Stimulated activated naive CD8-positive, alpha-beta T cell treated with anti-CD3 and anti-CD28 coated beads, Interleukin-15, amount 100 ng/mL, for 72 hours (primary cell): ENCODE measurements at regions not wholly inside any gene's neighbourhood (a gene's known extent, or its start where the extent isn't known, plus 50 kb on each side); places are given as distances from the start of the nearest gene placed in this dataset.
"Not testable (repeated sequence)": the region's sequence is repeated elsewhere in the genome, so short reads cannot be mapped to it uniquely, and the experiment has no call there.

Source experiments
- ATAC-seq: fragments of 150-1000 bp; cut with Tn5 transposase; 2 replicates; pipeline ENCODE4 v1.10.0; 2021; ENCODE audit warnings: mild to moderate bottlenecking, moderate library complexity
- DNase-seq, 2 donors: peaks; one replicate each; pipeline ENCODE4 v3.0.0; 2021 to 2022
- H3K27ac Mint-ChIP-seq, 2 donors: one replicate each; pipeline ENCODE4 v1.8.0; 2022; ENCODE audit warnings: mild to moderate bottlenecking in 2 of 2, mixed read lengths in 2 of 2, moderate library complexity in 2 of 2
- H3K27me3 Mint-ChIP-seq: one replicate; pipeline ENCODE4 v1.8.0; 2022; ENCODE audit warnings: mixed read lengths
- H3K4me1 Mint-ChIP-seq: one replicate; pipeline ENCODE4 v1.8.0; 2022; ENCODE audit warnings: mild to moderate bottlenecking, mixed read lengths
- H3K4me3 Mint-ChIP-seq, 2 donors: one replicate each; pipeline ENCODE4 v1.8.0; 2022; ENCODE audit warnings: mild to moderate bottlenecking in 2 of 2, mixed read lengths in 2 of 2, moderate library complexity in 1 of 2
- H3K9me3 Mint-ChIP-seq, 2 donors: one replicate each; pipeline ENCODE4 v1.8.0; 2022; ENCODE audit warnings: mixed read lengths in 2 of 2

DNA sequence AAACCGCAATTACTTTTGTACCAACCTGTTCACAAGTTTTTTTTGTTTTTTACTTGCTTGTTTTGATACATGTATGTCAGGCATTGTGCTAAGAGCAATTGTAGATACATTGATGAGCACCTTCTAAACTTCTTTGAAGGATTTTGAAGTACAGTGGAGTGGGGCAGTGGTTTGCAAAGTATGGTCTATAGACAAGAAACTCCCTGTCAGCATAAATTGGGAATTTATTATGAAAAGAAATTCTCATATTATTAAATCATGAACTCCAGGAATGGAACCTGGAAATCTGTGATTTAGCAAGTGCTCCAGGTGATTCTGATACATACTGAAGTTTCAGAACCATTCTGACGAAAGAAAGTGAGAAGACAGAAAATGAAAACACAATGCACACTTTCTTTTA is 733.4 kb downstream of the C4orf33 start:
- no peaks in the 10 kb centered on the region for H3K27me3 Mint-ChIP-seq
- no peak overlapping the region for H3K4me3 Mint-ChIP-seq
- H3K27ac Mint-ChIP-seq = no peak overlapping the region
- DNase-seq (no peak), ATAC-seq (no peak)
- H3K9me3 Mint-ChIP-seq = no peaks in the 10 kb centered on the region
- H3K4me1 Mint-ChIP-seq = no peaks in the 10 kb centered on the region

GRCh38 chr4:129839687-129840086 is 743.7 kb downstream of the C4orf33 start:
- ATAC-seq (no peak), DNase-seq (no peak)
- Mint-ChIP-seq H3K4me1 (no peaks in the 10 kb centered on the region), H3K27ac (no peak overlapping the region), H3K4me3 (no peak overlapping the region), H3K27me3 (no peaks in the 10 kb centered on the region), H3K9me3 (peaks cover 0 to 9% of the 10 kb centered on the region in 2 donors)

GRCh38 chr4:129842096-129842495 is 746.1 kb downstream of the C4orf33 start:
- H3K9me3 Mint-ChIP-seq = peaks cover 0 to 3% of the 10 kb centered on the region in 2 donors
- no peaks in the 10 kb centered on the region for H3K27me3 Mint-ChIP-seq
- no peak overlapping the region for H3K4me3 Mint-ChIP-seq
- ATAC-seq (no peak), DNase-seq (no peak)
- H3K27ac Mint-ChIP-seq = no peak overlapping the region
- H3K4me1 Mint-ChIP-seq = no peaks in the 10 kb centered on the region

DNA sequence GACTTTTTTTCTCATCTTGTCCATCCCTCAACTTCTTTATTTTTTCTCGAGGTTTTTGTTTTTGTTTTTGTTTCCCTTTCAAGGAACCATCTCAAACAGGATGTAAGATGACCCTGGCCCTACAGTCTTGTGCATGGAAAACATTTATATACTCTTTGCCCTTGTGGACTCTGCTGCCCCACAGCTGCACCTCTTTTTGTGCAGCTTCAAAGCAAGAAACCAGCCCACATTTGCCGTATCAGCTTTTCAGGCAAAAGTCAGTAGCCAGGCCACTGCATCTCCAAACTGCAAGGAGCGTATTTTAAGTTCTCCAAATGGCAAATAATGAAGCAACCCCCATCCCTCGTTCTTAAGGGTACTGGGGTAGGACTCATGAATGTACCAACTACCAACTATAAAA is 756.5 kb downstream of the C4orf33 start:
- Mint-ChIP-seq H3K4me1 (no peaks in the 10 kb centered on the region), H3K9me3 (no peaks in the 10 kb centered on the region), H3K27ac (no peak overlapping the region), H3K4me3 (no peak overlapping the region), H3K27me3 (no peaks in the 10 kb centered on the region)
- ATAC-seq (no peak), DNase-seq (no peak)

GRCh38 chr4:129853685-129854467 is 757.9 kb downstream of the C4orf33 start:
- not testable (repeated sequence) for H3K27ac Mint-ChIP-seq, H3K4me1 Mint-ChIP-seq, H3K9me3 Mint-ChIP-seq, H3K27me3 Mint-ChIP-seq, ATAC-seq, H3K4me3 Mint-ChIP-seq, DNase-seq

DNA sequence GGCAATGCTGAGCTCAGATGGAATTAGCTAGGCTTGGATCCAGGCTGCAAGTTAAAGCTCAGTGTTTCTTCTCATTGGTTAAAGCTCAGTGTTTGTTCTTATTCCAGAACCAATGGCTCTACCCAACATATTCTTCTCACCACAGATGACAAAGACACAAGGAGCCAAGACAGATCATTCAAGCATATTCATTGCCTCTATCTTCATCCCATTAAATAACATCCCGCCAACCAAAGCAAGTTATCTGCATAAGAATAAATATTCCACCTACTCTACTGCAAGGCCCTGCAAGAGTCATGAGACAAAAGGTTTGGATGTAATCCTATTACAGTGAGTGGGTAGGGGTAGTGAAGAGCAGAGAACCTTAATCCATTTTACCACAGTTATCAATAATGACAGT is 766.5 kb downstream of the C4orf33 start:
- ATAC-seq = no peak
- Mint-ChIP-seq H3K4me1 (no peaks in the 10 kb centered on the region), H3K9me3 (peaks cover 0 to 5% of the 10 kb centered on the region in 2 donors), H3K4me3 (no peak overlapping the region), H3K27ac (no peak overlapping the region), H3K27me3 (no peaks in the 10 kb centered on the region)
- no peak for DNase-seq

GRCh38 chr4:129863206-129863605 is 767.3 kb downstream of the C4orf33 start:
- DNase-seq (no peak), ATAC-seq (no peak)
- H3K9me3 Mint-ChIP-seq = peaks cover 0 to 5% of the 10 kb centered on the region in 2 donors
- H3K27me3 Mint-ChIP-seq = no peaks in the 10 kb centered on the region
- no peaks in the 10 kb centered on the region for H3K4me1 Mint-ChIP-seq
- H3K27ac Mint-ChIP-seq = no peak overlapping the region
- H3K4me3 Mint-ChIP-seq = no peak overlapping the region

- ATAC-seq = no peak
- no peak overlapping the region for H3K27ac Mint-ChIP-seq
- DNase-seq = no peak
- H3K9me3 Mint-ChIP-seq = peaks cover 6 to 8% of the 10 kb centered on the region in 2 donors
- H3K4me3 Mint-ChIP-seq = no peak overlapping the region
- no peaks in the 10 kb centered on the region for H3K4me1 Mint-ChIP-seq
- no peaks in the 10 kb centered on the region for H3K27me3 Mint-ChIP-seq
Observed at GRCh38 chr4:129883996-129884395, 788.0 kb downstream of the C4orf33 start.

GRCh38 chr4:129897111-129897510 is 801.2 kb downstream of the C4orf33 start:
- peak overlapping the region in 1 of 2 donors; percentile 46 for H3K27ac Mint-ChIP-seq
- H3K4me1 Mint-ChIP-seq = no peaks in the 10 kb centered on the region
- ATAC-seq (no peak), DNase-seq (no peak)
- peaks cover 0 to 26% of the 10 kb centered on the region in 2 donors for H3K9me3 Mint-ChIP-seq
- no peaks in the 10 kb centered on the region for H3K27me3 Mint-ChIP-seq
- H3K4me3 Mint-ChIP-seq = no peak overlapping the region

DNA sequence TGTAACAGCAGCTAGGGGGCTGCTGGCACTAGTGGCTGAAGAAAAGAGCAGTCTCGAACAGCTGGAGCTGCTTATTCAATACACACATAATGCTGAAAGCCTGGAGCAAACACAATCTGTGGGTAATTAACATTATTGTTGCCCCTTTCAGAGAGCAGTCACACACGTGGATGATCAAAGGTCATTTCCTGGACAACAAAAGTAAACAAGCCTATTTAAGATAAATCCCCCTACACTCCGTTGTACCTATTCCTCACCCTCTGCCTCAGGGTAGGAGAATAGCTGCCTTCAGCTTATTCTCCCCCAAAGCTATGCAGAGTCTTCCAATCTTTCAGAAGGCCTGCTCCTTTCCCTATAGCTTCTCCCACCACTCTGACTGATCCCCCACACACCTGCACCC is 803.9 kb downstream of the C4orf33 start:
- no peaks in the 10 kb centered on the region for H3K27me3 Mint-ChIP-seq

GRCh38 chr4:129900430-129900953 is 804.5 kb downstream of the C4orf33 start:
- Mint-ChIP-seq H3K9me3 (peaks cover 0 to 26% of the 10 kb centered on the region in 2 donors), H3K27ac (no peak overlapping the region), H3K4me3 (no peak overlapping the region), H3K27me3 (no peaks in the 10 kb centered on the region), H3K4me1 (no peaks in the 10 kb centered on the region)
- ATAC-seq (no peak), DNase-seq (no peak)

More for the DNA sequence above, 803.9 kb downstream of the C4orf33 start:
- no peak for ATAC-seq
- Mint-ChIP-seq H3K4me1 (no peaks in the 10 kb centered on the region), H3K4me3 (no peak overlapping the region), H3K9me3 (peaks cover 0 to 26% of the 10 kb centered on the region in 2 donors), H3K27ac (no peak overlapping the region)
- DNase-seq = no peak

- ATAC-seq (no peak), DNase-seq (no peak)
- H3K4me3 Mint-ChIP-seq = no peak overlapping the region
- no peaks in the 10 kb centered on the region for H3K4me1 Mint-ChIP-seq
- H3K27ac Mint-ChIP-seq = no peak overlapping the region
- H3K27me3 Mint-ChIP-seq = no peaks in the 10 kb centered on the region
- H3K9me3 Mint-ChIP-seq = peaks cover 0 to 22% of the 10 kb centered on the region in 2 donors
Observed at GRCh38 chr4:129901205-129901604, 805.3 kb downstream of the C4orf33 start.

GRCh38 chr4:129903861-129904260 is 807.9 kb downstream of the C4orf33 start:
- Mint-ChIP-seq H3K27ac (no peak overlapping the region), H3K4me1 (no peaks in the 10 kb centered on the region), H3K9me3 (peaks cover under 1 to 11% of the 10 kb centered on the region in 2 donors), H3K4me3 (no peak overlapping the region), H3K27me3 (no peaks in the 10 kb centered on the region)
- no peak for ATAC-seq
- DNase-seq = no peak

GRCh38 chr4:129905256-129905655 is 809.3 kb downstream of the C4orf33 start:
- H3K4me1 Mint-ChIP-seq = no peaks in the 10 kb centered on the region
- peaks cover 6 to 19% of the 10 kb centered on the region in 2 donors for H3K9me3 Mint-ChIP-seq
- no peak overlapping the region for H3K4me3 Mint-ChIP-seq
- ATAC-seq (no peak), DNase-seq (no peak)
- no peaks in the 10 kb centered on the region for H3K27me3 Mint-ChIP-seq
- H3K27ac Mint-ChIP-seq = no peak overlapping the region

DNA sequence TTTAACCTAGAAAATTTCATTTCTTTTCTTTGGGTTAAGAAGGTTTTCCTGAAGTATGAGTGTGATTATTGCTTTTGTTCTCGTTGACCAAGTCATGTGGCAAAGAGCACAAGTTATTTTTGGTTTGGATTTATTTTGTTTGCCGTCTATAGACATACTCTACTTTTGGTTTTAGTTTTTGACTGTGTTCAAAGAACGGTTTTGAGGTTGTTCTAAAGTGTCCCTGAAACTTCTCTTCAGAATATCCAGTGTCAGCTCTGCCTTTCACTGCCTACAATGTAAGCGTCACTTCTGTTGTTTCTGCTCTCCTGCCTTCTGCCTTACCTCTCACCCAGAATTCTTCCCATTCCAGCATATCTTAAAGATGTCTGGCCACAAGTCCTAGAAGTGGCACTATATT is 812.2 kb downstream of the C4orf33 start:
- no peak for ATAC-seq
- DNase-seq = no peak
- no peaks in the 10 kb centered on the region for H3K27me3 Mint-ChIP-seq
- H3K4me3 Mint-ChIP-seq = no peak overlapping the region
- no peaks in the 10 kb centered on the region for H3K4me1 Mint-ChIP-seq
- no peak overlapping the region for H3K27ac Mint-ChIP-seq
- H3K9me3 Mint-ChIP-seq = peaks cover 6 to 10% of the 10 kb centered on the region in 2 donors

- H3K27ac Mint-ChIP-seq = no peak overlapping the region
- H3K4me3 Mint-ChIP-seq = no peak overlapping the region
- DNase-seq (no peak), ATAC-seq (no peak)
- peaks cover 0 to 4% of the 10 kb centered on the region in 2 donors for H3K9me3 Mint-ChIP-seq
- no peaks in the 10 kb centered on the region for H3K27me3 Mint-ChIP-seq
- H3K4me1 Mint-ChIP-seq = no peaks in the 10 kb centered on the region
Observed at GRCh38 chr4:129916991-129917390, 821.0 kb downstream of the C4orf33 start.
